Spleen (tissue), 11 donors: ENCODE measurements at regions not wholly inside any gene's neighbourhood (a gene's known extent, or its start where the extent isn't known, plus 50 kb on each side); places are given as distances from the start of the nearest gene placed in this dataset.

Experiments
- DNase-seq: peaks from one replicate; pipeline ENCODE4 v3.0.0-alpha.2; 2020
- H3K27ac ChIP-seq, 8 donors: fragments of 200-600 bp; sonication (generic) in 7 of 8; 1 replicate in 4 of 8; 2 replicates in 4 of 8; pipeline versions ENCODE4 v1.5.0 to v1.8.0; 2016 to 2021; ENCODE audit warnings: inconsistent platforms in 4 of 8, mild to moderate bottlenecking in 4 of 8, moderate library complexity in 1 of 8
- H3K27me3 ChIP-seq, 7 donors: fragments of 200-600 bp; sonication (generic) in 6 of 7; replicated peaks in 1 of 7; 1 replicate in 4 of 7; 2 replicates in 3 of 7; pipeline versions ENCODE4 v1.5.0 to v1.8.0; 2016 to 2021; ENCODE audit warnings: inconsistent platforms in 3 of 7, mild to moderate bottlenecking in 1 of 7
- H3K36me3 ChIP-seq, 6 donors: fragments of 200-600 bp; sonication (generic) in 5 of 6; 1 replicate in 4 of 6; 2 replicates in 2 of 6; pipeline versions ENCODE4 v1.5.0 to v1.8.0; 2016 to 2021; ENCODE audit warnings: inconsistent platforms in 2 of 6
- H3K4me1 ChIP-seq, 6 donors: fragments of 200-600 bp; sonication (generic) in 5 of 6; 1 replicate in 3 of 6; 2 replicates in 3 of 6; pipeline versions ENCODE4 v1.5.0 to v1.8.0; 2016 to 2021; ENCODE audit warnings: inconsistent platforms in 3 of 6
- H3K4me3 ChIP-seq, 8 donors: fragments of 200-600 bp; sonication (generic) in 7 of 8; 1 replicate in 4 of 8; 2 replicates in 4 of 8; pipeline versions ENCODE4 v1.5.0 to v1.8.0; 2016 to 2021; ENCODE audit warnings: inconsistent platforms in 4 of 8, mild to moderate bottlenecking in 4 of 8, moderate library complexity in 2 of 8
- H3K9me3 ChIP-seq, 8 donors: fragments of 200-600 bp; sonication (generic) in 7 of 8; 1 replicate in 4 of 8; 2 replicates in 4 of 8; pipeline versions ENCODE4 v1.5.0 to v1.8.0; 2016 to 2021; ENCODE audit warnings: inconsistent platforms in 4 of 8
- POLR2A ChIP-seq, 3 donors: fragments of 450-650 bp; IDR thresholded peaks; one replicate each; pipeline ENCODE4 v1.5.1; 2017; ENCODE audit warnings: antibody characterized with exemption in 3 of 3, mild to moderate bottlenecking in 1 of 3
- POLR2AphosphoS5 ChIP-seq, 3 donors: sonication (generic); formaldehyde crosslinking; IDR thresholded peaks; one replicate each; pipeline ENCODE4 v1.5.1; 2017; ENCODE audit warnings: antibody characterized with exemption in 3 of 3
- WGBS, 5 donors: extraction: QIAGEN DNeasy Blood & Tissue Kit in 3 of 5; methylation state at CpG; one replicate each; pipeline versions ENCODE4 v1.1.5 to v1.1.7; 2013 to 2018; 5-methylcytosine and 5-hydroxymethylcytosine counted together
- intact Hi-C: fragments of 100-400 bp; cut with DNase I; formaldehyde crosslinking; loops from one replicate; pipeline ENCODE4 v1.15.0; 2023; ENCODE audit warnings: low total_unique reads
- TF ChIP-seq, protein P1 (sequence below), 11 experiments: fragments of 200-600 bp in 7 of 11; fragments of 450-650 bp in 4 of 11; sonication (generic) in 4 of 11; IDR thresholded peaks in 8 of 11; conservative IDR thresholded peaks in 3 of 11; 1 replicate in 7 of 11; 2 replicates in 4 of 11; pipeline versions ENCODE4 v1.4.0 to v1.8.0; 2016 to 2021; ENCODE audit warnings: antibody characterized with exemption in 11 of 11, inconsistent platforms in 4 of 11, mild to moderate bottlenecking in 1 of 11
- donor health status: healthy with polysubstance abuse.
- donor health status: DM: no; HTN: no; CAD: no; lungs with moderate emphysema.
- donor health status: DM: no; HTN: no; CAD: no.
- donor health status: Bipolar disorder and iron deficiency.
- donor health status: healthy.
- donor health status: DM: no; HTN: no; CAD: no.
- donor health status: DM: yes; HTN: yes; CAD: no.

DNA sequence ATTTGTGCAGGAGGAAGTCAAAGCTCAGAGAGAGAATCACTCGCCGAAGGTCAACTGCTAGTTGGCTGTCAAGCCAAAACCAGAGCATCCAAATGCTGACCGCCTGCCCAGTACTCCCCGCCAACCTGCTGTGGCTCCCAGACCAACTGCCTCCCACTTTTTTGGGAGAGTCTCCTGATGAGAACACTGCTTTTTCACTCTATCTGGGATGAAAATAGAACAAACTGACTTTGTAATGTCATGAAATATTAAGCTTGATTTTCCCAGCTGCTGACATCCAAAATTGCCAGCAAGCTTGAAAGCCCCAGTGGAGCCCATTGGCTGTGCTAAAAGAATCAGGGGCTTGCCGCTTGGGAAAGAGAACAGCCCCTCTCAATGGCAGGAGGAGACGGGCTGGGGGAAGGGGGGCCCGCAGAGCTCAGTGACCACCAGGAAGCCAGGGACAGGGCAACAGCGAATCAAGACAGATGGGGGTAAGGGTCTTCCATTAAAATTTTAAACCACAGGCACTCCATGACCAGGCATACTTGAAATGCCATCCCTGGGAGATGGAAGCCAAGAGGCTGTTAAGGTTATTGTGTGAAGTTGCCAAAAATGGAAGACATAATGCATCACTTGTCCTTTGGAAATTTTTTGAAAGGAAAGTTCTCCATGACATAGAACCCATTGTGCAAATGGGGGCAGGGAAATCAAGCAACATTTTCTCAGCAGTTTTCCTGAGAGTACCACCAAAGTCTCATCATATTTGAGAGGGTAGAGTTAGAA, 125.7 kb upstream of the CDH5 start:
- intact Hi-C loops = no loop called here
- no peaks in the 10 kb centered on the region for H3K27me3 ChIP-seq
- H3K27ac ChIP-seq = peak overlapping the region in 1 of 8 donors; percentile 2
- no peak overlapping the region for H3K4me3 ChIP-seq
- no peak for DNase-seq
- H3K9me3 ChIP-seq = peaks cover 0 to 21% (median 13%) of the 10 kb centered on the region in 8 donors
- WGBS, 5 donors = 74 to 89% (median 79%) methylated on average over 8 of the region's 8 CpGs
- no peak for TF ChIP-seq POLR2A (IDR thresholded peaks at IDR 0.05)
- no peak for TF ChIP-seq POLR2AphosphoS5 (IDR thresholded peaks at IDR 0.05)
- TF ChIP-seq, protein P1, sequence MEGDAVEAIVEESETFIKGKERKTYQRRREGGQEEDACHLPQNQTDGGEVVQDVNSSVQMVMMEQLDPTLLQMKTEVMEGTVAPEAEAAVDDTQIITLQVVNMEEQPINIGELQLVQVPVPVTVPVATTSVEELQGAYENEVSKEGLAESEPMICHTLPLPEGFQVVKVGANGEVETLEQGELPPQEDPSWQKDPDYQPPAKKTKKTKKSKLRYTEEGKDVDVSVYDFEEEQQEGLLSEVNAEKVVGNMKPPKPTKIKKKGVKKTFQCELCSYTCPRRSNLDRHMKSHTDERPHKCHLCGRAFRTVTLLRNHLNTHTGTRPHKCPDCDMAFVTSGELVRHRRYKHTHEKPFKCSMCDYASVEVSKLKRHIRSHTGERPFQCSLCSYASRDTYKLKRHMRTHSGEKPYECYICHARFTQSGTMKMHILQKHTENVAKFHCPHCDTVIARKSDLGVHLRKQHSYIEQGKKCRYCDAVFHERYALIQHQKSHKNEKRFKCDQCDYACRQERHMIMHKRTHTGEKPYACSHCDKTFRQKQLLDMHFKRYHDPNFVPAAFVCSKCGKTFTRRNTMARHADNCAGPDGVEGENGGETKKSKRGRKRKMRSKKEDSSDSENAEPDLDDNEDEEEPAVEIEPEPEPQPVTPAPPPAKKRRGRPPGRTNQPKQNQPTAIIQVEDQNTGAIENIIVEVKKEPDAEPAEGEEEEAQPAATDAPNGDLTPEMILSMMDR (IDR thresholded peaks at IDR 0.05 in 8 of 11, conservative IDR thresholded peaks at IDR 0.05 in 3 of 11) = no peak
- no peaks in the 10 kb centered on the region for H3K4me1 ChIP-seq
- H3K36me3 ChIP-seq = no peaks in the 10 kb centered on the region

DNA sequence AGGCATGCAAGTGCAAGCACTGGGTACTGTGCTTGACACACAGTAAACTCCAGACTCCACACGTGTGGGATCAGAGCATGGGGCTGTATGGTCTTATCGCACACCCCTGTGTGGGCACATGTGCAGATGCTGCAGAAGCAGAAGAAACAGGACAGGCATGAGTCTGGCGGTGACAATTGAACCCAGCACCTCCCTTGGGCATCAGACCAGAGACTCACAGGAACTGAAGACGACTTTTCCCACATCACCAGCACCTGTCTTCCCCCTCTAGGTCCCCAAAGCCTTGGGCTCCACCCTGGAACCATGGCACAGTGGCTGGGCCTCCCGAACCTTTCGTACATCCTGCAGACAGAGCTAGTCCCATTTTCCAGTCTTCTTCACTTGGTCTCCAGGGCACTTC, 126.4 kb upstream of the CDH5 start:
- intact Hi-C loops = no loop called here
- WGBS, 5 donors = 82 to 96% (median 89%) methylated on average over 6 of the region's 6 CpGs
- no peak overlapping the region for H3K27ac ChIP-seq
- no peak for DNase-seq
- H3K4me1 ChIP-seq = no peaks in the 10 kb centered on the region
- H3K9me3 ChIP-seq = peaks cover 0 to 21% (median 13%) of the 10 kb centered on the region in 8 donors
- H3K4me3 ChIP-seq = no peak overlapping the region
- H3K36me3 ChIP-seq = no peaks in the 10 kb centered on the region
- no peaks in the 10 kb centered on the region for H3K27me3 ChIP-seq
- no peak for TF ChIP-seq POLR2AphosphoS5 (IDR thresholded peaks at IDR 0.05)
- TF ChIP-seq, protein P1 (IDR thresholded peaks at IDR 0.05 in 8 of 11, conservative IDR thresholded peaks at IDR 0.05 in 3 of 11) = no peak
- TF ChIP-seq POLR2A (IDR thresholded peaks at IDR 0.05) = no peak

DNA sequence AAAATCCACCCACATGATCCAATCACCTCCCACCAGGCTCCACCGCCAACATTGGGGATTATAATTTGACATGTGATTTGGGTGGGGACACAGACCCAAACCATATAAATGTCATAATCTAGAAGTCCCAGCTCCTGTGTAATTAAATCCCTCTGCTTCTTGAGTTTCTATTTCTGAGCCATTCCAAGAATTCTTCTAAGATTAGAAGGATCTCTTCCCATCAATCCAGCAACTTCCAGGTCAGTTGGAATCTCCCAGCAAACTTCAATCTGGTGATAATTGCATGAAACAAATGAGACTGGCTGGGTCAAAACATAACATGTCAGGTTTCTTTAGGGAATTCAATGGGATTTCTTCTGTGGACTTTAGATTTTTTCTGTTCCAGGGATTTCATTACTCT, 127.8 kb upstream of the CDH5 start:
- intact Hi-C loops = no loop called here
- Histone ChIP-seq H3K27ac (no peak overlapping the region), H3K4me1 (no peaks in the 10 kb centered on the region), H3K36me3 (no peaks in the 10 kb centered on the region), H3K4me3 (no peak overlapping the region), H3K9me3 (peaks cover 0 to 21% (median 13%) of the 10 kb centered on the region in 8 donors), H3K27me3 (no peaks in the 10 kb centered on the region)
- 88 to 100% (median 93%) methylated on average over 1 of the region's 1 CpG for WGBS, 5 donors
- no peak for DNase-seq
- TF ChIP-seq, protein P1 (IDR thresholded peaks at IDR 0.05 in 8 of 11, conservative IDR thresholded peaks at IDR 0.05 in 3 of 11) = no peak
- TF ChIP-seq POLR2A (IDR thresholded peaks at IDR 0.05) = no peak
- no peak for TF ChIP-seq POLR2AphosphoS5 (IDR thresholded peaks at IDR 0.05)

DNA sequence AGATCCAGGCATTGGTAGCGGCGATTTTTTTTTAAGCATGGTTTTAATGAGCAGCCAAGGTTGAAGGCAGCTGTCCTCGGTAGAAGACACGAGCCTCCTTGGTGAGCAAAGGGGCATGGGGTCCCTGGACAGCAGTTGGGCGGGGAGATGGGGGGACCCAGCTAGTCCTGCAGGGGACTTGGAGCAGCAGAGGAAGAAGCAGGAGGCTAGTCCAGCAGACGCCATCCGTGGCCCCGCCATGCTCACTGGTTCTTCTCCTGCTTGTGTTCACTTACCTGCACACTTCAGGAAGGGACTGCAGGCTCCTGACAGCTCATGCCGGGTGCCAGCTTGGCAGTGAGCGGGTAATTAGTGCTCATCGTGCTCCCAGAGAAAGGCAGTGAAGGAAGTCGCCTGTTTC, 130.2 kb upstream of the CDH5 start:
- intact Hi-C loops = no loop called here
- Histone ChIP-seq H3K4me1 (no peaks in the 10 kb centered on the region), H3K9me3 (peaks cover 0 to 21% (median 13%) of the 10 kb centered on the region in 8 donors), H3K36me3 (no peaks in the 10 kb centered on the region), H3K4me3 (no peak overlapping the region), H3K27me3 (peaks cover 0 to 2% (median 0%) of the 10 kb centered on the region in 7 donors), H3K27ac (no peak overlapping the region)
- WGBS, 5 donors = 78 to 91% (median 89%) methylated on average over 10 to 12 of the region's 12 CpGs
- DNase-seq = no peak
- no peak for TF ChIP-seq POLR2A (IDR thresholded peaks at IDR 0.05)
- TF ChIP-seq, protein P1 (IDR thresholded peaks at IDR 0.05 in 8 of 11, conservative IDR thresholded peaks at IDR 0.05 in 3 of 11) = no peak
- no peak for TF ChIP-seq POLR2AphosphoS5 (IDR thresholded peaks at IDR 0.05)
